Stimulated activated CD4-positive, alpha-beta T cell treated with anti-CD3 and anti-CD28 coated beads, Interleukin-2, amount 100 ng/mL, for 48 hours (primary cell): ENCODE measurements at regions not wholly inside any gene's neighbourhood (a gene's known extent, or its start where the extent isn't known, plus 50 kb on each side); places are given as distances from the start of the nearest gene placed in this dataset.
"Not testable (repeated sequence)": the region's sequence is repeated elsewhere in the genome, so short reads cannot be mapped to it uniquely, and the experiment has no call there.

Source experiments
- DNase-seq, 2 donors: peaks; one replicate each; pipeline ENCODE4 v3.0.0-alpha.2; 2020

DNA sequence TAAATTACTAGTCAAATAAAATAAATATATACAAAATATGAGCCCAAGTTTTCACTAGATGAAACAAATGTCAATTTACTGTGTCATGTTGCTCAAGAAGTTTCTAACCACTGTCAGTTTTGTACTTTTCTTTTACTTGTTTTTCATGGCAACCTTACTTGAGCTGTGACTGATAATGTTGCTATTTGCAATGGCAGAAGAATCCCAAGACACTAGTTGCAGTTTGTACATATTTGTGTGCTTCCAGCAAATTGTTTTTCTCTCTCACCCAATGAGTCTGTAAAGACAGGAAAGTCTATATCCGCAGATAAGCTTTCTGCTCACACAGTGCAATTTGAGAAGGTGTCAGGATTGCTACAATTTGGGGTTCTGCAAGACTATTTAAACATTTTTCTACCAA lies 338.6 kb upstream of the PCSK5 start:
- DNase-seq = no peak

GRCh38 chr9:75552941-75553340 lies 337.5 kb upstream of the PCSK5 start:
- DNase-seq = no peak

GRCh38 chr9:75566813-75567212 lies 323.7 kb upstream of the PCSK5 start:
- not testable (repeated sequence) for DNase-seq

DNA sequence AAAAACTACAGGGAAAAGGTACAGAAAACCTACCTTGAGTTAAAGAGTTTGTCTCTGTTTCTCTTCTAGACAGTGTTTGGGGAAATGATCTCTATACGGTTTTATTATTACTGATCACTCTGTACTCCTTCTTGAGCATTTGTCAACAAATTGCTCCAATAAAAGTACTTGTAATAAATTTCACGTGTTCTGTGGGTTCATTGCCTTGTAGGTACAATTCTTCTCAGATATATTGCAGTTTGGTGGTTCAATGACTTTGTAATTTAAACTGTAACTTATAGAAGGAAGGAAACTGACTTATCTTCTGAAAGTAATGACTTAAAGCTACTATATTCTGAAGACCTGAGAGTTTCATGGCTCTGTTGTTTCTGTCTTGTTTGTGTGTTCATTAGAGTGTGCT lies 319.9 kb upstream of the PCSK5 start:
- no peak for DNase-seq

DNA sequence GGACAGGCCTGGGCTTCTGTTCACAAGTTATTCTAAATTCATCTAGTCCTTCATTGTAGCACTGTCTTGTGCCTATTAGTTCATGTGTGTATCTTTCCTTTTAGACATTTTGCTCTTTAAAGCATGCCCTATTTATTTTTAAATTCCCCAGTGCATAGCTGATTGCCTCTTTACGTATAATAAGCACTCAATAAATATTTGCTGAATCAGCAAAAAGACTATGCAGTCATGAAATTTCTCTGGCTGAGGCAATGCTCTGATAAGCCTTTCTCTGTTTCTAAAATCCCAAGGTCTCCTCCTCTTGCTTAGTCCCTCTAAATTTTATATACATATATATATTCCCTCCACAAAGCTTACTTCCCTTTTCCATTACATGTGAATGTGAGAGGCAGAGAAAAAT lies 315.9 kb upstream of the PCSK5 start:
- no peak for DNase-seq

DNA sequence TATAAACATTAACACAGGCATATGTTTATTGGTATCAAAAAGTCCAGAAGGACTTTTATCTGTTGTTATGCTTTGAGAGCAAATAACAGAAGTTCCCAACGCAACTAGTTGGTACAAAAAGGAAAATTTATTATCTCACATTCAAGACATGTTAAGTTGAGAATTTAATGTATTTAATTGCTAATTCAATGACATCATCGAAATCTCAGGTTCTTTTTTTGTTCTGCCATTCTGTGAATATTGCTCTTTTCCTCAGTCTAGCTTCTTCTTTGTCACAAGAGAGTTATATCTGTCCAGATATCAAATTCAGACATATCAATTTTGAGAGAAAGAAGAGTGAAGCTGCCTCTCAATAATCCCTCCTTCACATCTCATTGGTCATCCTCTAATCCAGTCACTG lies 307.6 kb upstream of the PCSK5 start:
- no peak for DNase-seq

GRCh38 chr9:75588808-75589207 lies 301.7 kb upstream of the PCSK5 start:
- no peak for DNase-seq

- DNase-seq = no peak
Observed at GRCh38 chr9:75589497-75589896, 301.0 kb upstream of the PCSK5 start.

DNA sequence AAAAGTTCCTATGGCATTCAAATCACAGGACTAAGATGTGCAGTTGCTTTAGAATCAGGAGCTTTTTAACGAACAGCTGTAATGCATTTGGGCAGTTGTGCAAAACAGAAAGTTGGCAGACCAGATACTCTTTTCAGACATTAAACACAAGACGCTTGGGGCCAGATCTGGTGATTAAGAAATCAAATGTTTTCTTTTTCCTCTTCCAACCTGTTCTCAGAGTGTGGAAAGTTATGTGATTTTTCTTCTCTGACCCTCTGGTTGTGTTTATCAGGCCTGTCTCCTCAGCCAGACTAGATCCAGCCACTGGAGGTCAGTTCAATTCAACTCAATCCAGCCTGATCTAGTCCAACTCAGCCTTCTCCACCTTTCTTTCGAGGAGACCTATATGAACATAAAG lies 298.5 kb upstream of the PCSK5 start:
- DNase-seq = no peak

DNA sequence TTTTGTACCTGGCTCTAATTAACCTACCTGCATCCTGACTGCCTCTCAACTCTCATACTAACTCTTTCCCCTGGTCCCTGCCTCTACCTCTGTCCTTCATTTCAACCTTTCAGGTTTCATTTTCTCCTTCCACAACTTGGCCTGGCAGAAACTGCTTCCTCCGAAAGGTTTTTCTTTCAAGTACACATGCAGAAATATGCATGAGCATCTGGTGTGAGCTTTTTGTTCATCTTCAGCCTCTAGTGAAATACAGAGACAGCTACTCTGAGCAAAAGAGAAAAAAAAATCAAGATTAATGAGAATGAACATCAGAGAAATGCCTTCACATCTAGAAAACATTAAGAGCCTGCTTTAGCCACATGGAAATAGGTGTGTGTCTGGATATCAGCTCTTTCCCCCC lies 297.9 kb upstream of the PCSK5 start:
- DNase-seq = no peak

GRCh38 chr9:75593920-75594319 lies 296.6 kb upstream of the PCSK5 start:
- no peak for DNase-seq

DNA sequence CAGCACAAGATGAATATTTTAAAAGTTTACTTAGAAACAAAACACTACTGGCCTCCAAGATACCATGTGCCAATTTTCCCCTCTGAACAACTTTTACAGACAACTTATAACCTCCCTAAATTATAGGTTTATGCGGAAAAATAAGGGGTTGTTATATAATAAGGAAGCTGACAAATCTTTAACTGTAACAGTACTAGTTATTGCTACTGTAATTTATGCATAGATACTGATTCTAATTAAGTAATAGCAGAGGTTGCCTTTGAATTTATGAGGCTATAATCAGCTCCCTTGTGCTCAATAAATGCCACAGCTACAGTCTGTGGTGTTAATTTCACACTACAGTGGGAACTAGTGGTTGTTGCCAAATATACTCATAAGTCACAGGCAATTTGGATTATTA lies 291.3 kb upstream of the PCSK5 start:
- no peak for DNase-seq

- no peak for DNase-seq
Observed at GRCh38 chr9:75601280-75601679, 289.2 kb upstream of the PCSK5 start.

- DNase-seq = no peak
Observed at GRCh38 chr9:75602060-75602459, 288.4 kb upstream of the PCSK5 start.

GRCh38 chr9:75604661-75605060 lies 285.8 kb upstream of the PCSK5 start:
- no peak for DNase-seq

DNA sequence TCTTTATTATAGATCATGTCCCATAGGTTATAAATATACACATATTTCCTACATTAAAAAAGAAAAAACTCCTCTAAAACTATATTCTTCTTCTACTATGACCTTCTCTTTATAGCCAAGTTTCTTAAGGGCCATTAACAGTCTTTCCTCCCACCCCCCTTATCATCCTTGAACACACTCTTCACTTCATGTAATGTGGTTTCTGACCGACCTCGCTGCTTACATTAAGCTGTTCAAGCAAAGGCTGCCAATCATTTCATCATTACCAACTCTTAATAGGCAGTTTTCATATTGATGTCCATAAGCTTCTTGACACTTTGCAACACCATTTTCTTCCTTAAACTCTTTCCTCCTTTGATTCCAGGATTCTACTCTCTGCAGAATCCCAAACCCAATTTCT lies 283.0 kb upstream of the PCSK5 start:
- no peak for DNase-seq

GRCh38 chr9:75609401-75609800 lies 281.1 kb upstream of the PCSK5 start:
- no peak for DNase-seq

DNA sequence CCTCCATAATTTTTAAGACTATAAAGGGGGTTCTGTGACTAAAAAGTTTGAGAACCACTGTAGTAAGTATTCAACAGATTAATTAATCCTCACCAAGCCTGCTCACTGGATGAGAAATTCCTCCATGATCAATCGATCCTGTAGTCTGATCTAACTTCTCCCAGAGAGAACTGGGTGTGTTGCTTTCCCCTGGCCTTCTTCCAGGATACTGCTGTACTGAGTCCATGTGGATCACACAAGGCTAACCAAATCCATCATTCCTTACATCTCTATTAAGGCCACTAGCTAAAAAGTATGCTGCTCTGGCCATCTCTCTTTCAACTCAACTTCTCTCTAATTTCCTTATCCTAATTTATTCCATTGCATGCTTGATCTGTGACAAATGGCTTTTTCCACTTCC lies 280.2 kb upstream of the PCSK5 start:
- DNase-seq = no peak

- DNase-seq = no peak
Observed at GRCh38 chr9:75612205-75612604, 278.3 kb upstream of the PCSK5 start.

- DNase-seq = no peak
Observed at GRCh38 chr9:75612754-75613153, 277.7 kb upstream of the PCSK5 start.

- no peak for DNase-seq
Observed at GRCh38 chr9:75615284-75615683, 275.2 kb upstream of the PCSK5 start.

GRCh38 chr9:75616052-75616451 lies 274.4 kb upstream of the PCSK5 start:
- DNase-seq = no peak

GRCh38 chr9:75616841-75617566 lies 273.5 kb upstream of the PCSK5 start:
- DNase-seq = no peak

GRCh38 chr9:75623462-75623861 lies 267.0 kb upstream of the PCSK5 start:
- no peak for DNase-seq

DNA sequence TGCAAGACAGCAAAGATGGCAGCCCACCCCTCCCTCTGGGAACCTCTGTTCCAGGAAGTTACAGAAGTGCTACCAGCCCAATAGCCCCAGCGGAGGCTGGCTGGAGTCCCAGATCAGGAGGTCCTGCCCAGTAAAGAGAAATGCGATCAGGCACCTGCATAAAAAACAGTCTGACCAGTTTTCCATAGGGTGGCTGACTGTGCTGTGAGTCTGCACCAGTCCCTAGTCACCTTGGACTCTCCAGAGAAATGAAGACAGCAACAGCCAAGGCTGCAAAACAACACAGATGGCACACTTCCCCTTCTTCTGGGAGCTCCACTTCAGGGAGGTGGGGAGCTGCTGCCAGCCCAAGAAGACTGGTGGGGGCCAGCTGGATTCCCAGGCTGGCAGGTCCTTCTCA lies 265.5 kb upstream of the PCSK5 start:
- no peak for DNase-seq

- DNase-seq = no peak
Observed at GRCh38 chr9:75626860-75627259, 263.6 kb upstream of the PCSK5 start.
